Right renal cortex interstitium (tissue), 3 donors: ENCODE measurements at regions not wholly inside any gene's neighbourhood (a gene's known extent, or its start where the extent isn't known, plus 50 kb on each side); places are given as distances from the start of the nearest gene placed in this dataset.

Experiments used
- DNase-seq, 3 donors: peaks; one replicate each; pipeline ENCODE4 v3.0.0-alpha.2; 2013; ENCODE audit warnings: low read depth in 3 of 3, low spot score in 2 of 3

DNA sequence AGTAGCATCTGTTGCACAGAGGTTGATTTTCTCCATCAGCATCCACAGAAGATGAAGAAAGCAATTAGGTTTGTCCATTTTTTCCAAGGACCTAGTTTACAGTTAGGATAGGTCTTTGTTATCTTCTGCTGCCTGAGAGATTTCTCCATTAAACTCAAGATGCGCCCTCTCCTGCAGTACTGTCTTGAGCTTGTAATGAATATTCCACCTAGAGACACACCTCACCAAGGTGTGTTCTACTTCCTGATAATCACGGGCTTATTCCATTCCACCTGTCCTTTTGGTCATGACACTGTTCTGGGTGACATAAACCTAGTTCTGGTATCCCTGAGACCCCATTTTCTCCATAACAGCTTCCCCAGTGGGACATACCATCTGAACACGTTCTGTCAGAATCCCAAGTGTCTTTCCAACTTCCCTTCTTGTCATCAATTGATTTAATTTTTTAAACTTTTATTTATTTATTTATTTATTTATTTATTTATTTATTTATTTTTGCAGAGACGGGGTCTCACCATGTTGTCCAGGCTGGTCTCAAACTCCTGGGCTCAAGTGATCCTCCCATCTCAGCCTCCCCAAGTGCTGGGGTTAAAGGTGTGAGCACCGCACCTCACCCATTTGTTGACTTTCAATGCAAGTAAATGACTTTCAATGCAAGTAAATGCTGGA, 75.6 kb upstream of the HS3ST5 start:
- no peak for DNase-seq

DNA sequence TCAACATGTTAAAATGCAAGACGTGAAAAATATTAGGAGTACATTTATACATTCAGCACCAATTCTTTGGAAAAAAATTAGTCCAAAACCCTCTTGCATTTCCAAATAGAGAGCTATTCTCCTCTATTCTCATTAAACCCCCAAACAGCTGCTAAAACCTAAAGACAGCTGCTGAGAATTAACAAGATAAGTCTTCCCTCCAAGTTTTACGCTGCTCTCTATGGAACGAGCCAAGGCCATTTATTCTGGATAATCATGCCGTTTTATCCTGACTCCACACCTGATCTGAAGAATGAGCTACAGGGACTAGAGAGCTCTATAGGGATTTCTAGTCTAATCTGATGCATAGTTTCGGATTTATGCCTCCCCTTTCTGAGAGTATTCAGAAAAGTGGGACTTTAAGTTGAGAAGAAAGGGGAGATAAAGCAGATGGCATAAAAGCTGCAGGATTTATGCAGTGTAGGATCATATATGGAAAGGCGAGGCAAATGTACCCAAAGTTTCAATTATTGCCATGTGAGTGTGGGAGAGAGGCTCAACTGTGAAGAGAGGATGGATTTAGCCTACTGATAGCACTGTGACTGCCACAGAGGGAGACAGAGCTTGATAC, 64.7 kb upstream of the HS3ST5 start:
- DNase-seq = no peak

DNA sequence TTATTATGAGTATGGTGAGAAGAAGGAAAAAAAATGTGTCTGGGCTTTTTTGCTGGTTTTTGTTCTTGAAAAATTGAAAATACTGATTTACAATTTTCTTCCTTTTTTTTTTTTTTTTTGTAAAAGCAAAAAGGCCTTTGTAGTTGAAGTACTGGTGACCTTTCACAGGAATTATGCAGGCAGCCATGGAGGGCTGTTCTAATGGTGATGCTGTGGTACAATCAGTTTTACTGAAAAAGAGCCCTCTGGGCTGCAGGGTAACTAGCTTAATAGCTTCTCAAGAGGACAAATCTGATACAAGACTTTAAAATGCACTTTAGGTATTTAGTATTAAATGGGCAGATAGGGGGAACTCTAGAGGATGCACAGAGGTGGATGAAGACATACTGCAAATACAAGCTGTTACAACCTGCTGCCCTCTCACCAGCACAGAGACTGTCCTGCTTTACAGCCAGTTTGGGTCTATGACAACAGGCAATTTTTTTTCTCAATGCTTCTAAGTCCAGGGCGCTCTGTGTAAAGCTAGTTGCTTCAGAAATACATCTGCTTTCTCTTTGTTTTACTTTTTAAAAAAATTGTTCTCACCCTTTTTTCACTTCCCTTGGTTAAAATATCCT, 61.6 kb upstream of the HS3ST5 start:
- DNase-seq = no peak

DNA sequence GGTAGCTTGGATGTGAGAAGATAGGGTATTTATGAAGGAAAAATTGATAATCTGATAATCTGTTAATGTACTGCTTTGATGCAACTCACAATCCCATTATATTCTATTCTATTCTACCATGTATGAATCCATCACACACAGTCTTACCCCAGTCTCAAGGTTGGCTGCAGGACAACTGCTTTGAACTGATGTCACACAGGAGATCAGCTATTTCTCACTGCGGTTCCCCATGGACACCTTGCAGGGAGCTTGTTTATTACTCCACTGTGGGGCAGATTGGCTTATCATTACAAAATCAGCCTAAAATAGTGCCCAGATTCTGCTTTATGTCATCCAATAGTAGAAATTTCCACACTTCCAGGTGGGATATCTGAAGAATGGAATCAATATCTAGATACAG, 61.0 kb upstream of the HS3ST5 start:
- DNase-seq = no peak

DNA sequence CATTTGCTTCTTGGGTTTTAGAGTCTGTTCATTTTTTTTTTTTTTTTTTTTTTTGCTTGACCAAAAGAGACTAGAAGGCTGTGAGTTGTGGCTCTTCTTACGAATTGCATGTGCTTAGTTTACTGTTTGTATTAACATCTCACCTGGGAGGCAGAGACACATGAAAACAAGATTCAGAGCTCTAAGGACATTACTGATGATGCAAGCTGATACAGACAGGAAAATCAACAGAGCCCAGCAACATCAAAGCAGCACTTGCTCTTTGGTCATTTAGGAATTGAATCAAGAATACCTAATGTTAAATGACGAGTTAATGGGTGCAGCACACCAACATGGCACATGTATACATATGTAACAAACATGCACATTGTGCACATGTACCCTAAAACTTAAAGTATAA, 55.7 kb upstream of the HS3ST5 start:
- DNase-seq = no peak
